Vagina (tissue), 2 donors: ENCODE measurements at regions not wholly inside any gene's neighbourhood (a gene's known extent, or its start where the extent isn't known, plus 50 kb on each side); places are given as distances from the start of the nearest gene placed in this dataset.

Experiments
- DNase-seq, 2 donors: peaks; one replicate each; pipeline ENCODE4 v3.0.0-alpha.2; 2017; ENCODE audit errors: extremely low spot score in 2 of 2
- H3K27ac ChIP-seq: fragments of 200-600 bp; sonication (generic); one replicate; pipeline ENCODE4 v1.5.1; 2019
- H3K27me3 ChIP-seq: fragments of 200-600 bp; sonication (generic); one replicate; pipeline ENCODE4 v1.5.1; 2019
- H3K36me3 ChIP-seq, 2 donors: fragments of 200-600 bp; sonication (generic); one replicate each; pipeline ENCODE4 v1.5.1; 2017 to 2019
- H3K4me1 ChIP-seq: fragments of 200-600 bp; sonication (generic); one replicate; pipeline ENCODE4 v1.5.1; 2019
- H3K4me3 ChIP-seq, 2 donors: fragments of 200-600 bp; sonication (generic); 1 replicate in 1 of 2; 2 replicates in 1 of 2; pipeline ENCODE4 v1.5.1; 2016 to 2019
- H3K9me3 ChIP-seq: fragments of 200-600 bp; sonication (generic); one replicate; pipeline ENCODE4 v1.5.1; 2019
- POLR2A ChIP-seq, 2 donors: fragments of 450-650 bp; IDR thresholded peaks; one replicate each; pipeline ENCODE4 v1.6.1; 2017; ENCODE audit warnings: antibody characterized with exemption in 2 of 2, mild to moderate bottlenecking in 2 of 2, moderate library complexity in 2 of 2
- POLR2AphosphoS5 ChIP-seq, 2 donors: sonication (generic); formaldehyde crosslinking; IDR thresholded peaks; one replicate each; pipeline ENCODE4 v1.9.0; 2017; ENCODE audit warnings: antibody characterized with exemption in 2 of 2, mild to moderate bottlenecking in 2 of 2, low read depth in 1 of 2; ENCODE audit not compliant: insufficient read depth in 1 of 2
- intact Hi-C: fragments of 100-400 bp; cut with DNase I; formaldehyde crosslinking; loops from one replicate; pipeline ENCODE4 v1.15.1; 2023
- TF ChIP-seq, protein P1 (sequence below), 3 experiments: fragments of 450-650 bp in 2 of 3; fragments of 200-600 bp in 1 of 3; sonication (generic) in 1 of 3; IDR thresholded peaks; one replicate each; pipeline ENCODE4 v1.5.1; 2017 to 2019; ENCODE audit warnings: antibody characterized with exemption in 3 of 3, mild to moderate bottlenecking in 2 of 3, moderate library complexity in 2 of 3

DNA sequence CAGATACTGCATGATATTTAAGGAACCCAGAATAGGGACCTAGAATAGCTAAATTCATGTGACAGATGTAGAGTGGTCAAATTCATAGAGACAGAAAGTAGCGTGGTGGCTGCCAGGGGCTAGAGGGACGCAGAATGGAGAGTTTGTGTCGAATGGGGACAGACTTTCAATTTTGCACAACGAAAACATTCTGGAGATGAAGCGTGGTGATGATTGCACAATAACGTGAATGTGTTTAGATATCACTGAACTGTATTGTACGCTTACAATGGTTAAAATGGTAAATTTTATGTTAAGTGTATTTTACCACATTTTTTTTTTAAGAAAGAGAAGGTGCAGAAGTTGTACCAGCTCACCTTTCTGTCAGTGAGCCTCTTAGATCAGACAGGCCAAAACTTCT is 137.8 kb upstream of the TNS3 start:
- TF ChIP-seq POLR2AphosphoS5 (IDR thresholded peaks at IDR 0.05; ENCODE audit: insufficient read depth in 1 of 2, low read depth in 1 of 2) (no peak), POLR2A (IDR thresholded peaks at IDR 0.05) (no peak)
- TF ChIP-seq, protein P1, sequence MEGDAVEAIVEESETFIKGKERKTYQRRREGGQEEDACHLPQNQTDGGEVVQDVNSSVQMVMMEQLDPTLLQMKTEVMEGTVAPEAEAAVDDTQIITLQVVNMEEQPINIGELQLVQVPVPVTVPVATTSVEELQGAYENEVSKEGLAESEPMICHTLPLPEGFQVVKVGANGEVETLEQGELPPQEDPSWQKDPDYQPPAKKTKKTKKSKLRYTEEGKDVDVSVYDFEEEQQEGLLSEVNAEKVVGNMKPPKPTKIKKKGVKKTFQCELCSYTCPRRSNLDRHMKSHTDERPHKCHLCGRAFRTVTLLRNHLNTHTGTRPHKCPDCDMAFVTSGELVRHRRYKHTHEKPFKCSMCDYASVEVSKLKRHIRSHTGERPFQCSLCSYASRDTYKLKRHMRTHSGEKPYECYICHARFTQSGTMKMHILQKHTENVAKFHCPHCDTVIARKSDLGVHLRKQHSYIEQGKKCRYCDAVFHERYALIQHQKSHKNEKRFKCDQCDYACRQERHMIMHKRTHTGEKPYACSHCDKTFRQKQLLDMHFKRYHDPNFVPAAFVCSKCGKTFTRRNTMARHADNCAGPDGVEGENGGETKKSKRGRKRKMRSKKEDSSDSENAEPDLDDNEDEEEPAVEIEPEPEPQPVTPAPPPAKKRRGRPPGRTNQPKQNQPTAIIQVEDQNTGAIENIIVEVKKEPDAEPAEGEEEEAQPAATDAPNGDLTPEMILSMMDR (IDR thresholded peaks at IDR 0.05), result no peak

DNA sequence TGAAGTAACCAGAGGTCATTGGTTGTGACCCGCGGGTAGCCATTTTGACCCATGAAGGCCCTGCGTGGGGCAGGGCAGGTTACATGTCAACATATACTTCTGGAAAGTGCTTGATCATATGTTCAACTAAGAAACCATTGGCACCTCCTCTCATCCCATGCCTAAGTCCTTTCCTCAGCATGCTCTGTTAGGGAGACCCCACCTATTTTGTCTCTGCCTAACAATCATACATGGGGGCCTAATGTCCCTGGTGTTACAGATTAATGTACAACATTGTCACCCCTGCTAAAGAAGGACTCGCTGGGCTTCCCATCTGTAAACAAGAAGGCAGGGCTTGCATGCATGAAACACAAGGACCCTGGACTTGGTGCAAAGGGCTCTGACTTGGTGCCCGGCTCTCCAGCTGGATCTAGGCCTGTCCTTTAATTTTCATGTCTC is 133.7 kb upstream of the TNS3 start:
- H3K4me3 ChIP-seq, result no peak overlapping the region

More for the DNA sequence above, 137.8 kb upstream of the TNS3 start:
- Histone ChIP-seq H3K9me3 (no peaks in the 10 kb centered on the region), H3K27me3 (no peaks in the 10 kb centered on the region), H3K4me3 (no peak overlapping the region), H3K36me3 (no peaks in the 10 kb centered on the region), H3K4me1 (no peaks in the 10 kb centered on the region), H3K27ac (no peak overlapping the region)
- no peak for DNase-seq
- intact Hi-C loops, result no loop called here

DNA sequence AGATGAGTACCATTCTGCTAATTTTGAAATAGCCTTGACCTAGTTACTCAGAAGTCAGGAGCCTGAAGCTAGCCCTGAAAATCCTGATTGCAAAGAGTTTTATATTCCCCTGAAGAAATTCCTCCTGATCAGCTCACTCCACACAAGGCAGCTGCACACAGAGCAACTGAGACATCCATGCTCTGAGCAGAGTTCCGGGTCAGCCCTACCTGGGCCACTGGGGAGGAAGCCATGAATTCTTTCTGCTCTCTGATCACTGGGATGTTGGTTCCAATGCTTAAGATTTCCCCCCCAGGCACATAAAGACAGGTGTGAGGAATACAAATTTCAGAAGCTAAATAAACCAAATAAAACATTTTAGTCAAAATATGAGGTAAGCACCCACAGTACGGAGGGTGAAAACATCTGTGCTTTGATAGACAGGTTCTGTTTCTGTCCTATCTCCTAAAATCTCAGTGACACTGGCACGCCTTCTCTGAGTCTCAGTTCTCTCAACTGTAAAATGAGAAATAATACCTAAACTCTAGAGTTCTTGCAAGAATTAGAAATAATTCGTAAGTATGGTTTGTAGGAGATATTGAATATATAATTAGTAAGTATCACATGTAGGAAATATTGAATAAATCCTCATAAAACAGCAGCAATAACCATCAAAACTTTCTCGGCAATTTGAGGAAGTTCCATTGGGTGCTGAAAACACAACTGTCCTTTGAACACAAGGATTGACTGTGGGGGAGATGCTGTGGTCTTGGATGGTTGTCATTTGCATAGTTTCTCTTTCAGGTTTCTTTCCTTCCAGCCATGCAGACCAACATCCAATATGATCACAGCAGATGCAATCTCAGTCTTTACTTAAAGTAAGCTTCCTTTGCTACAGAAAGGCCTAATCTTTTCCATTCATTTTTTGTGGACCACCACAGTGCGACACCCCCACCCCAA is 133.0 kb upstream of the TNS3 start:
- H3K27me3 ChIP-seq, result no peaks in the 10 kb centered on the region
- no peak for DNase-seq
- H3K9me3 ChIP-seq, result no peaks in the 10 kb centered on the region
- intact Hi-C loops, result no loop called here
- no peak overlapping the region for H3K4me3 ChIP-seq
- H3K27ac ChIP-seq, result no peak overlapping the region
- TF ChIP-seq POLR2AphosphoS5 (IDR thresholded peaks at IDR 0.05; ENCODE audit: insufficient read depth in 1 of 2, low read depth in 1 of 2), result no peak
- no peak for TF ChIP-seq POLR2A (IDR thresholded peaks at IDR 0.05)
- TF ChIP-seq, protein P1 (IDR thresholded peaks at IDR 0.05), result no peak
- no peaks in the 10 kb centered on the region for H3K4me1 ChIP-seq
- no peaks in the 10 kb centered on the region for H3K36me3 ChIP-seq

More for the DNA sequence above, 133.7 kb upstream of the TNS3 start:
- no peaks in the 10 kb centered on the region for H3K36me3 ChIP-seq
- no peaks in the 10 kb centered on the region for H3K9me3 ChIP-seq
- intact Hi-C loops, result no loop called here
- no peak overlapping the region for H3K27ac ChIP-seq
- TF ChIP-seq, protein P1 (IDR thresholded peaks at IDR 0.05), result no peak
- TF ChIP-seq POLR2AphosphoS5 (IDR thresholded peaks at IDR 0.05; ENCODE audit: insufficient read depth in 1 of 2, low read depth in 1 of 2) (no peak), POLR2A (IDR thresholded peaks at IDR 0.05) (no peak)
- no peak for DNase-seq
- no peaks in the 10 kb centered on the region for H3K4me1 ChIP-seq
- H3K27me3 ChIP-seq, result no peaks in the 10 kb centered on the region

DNA sequence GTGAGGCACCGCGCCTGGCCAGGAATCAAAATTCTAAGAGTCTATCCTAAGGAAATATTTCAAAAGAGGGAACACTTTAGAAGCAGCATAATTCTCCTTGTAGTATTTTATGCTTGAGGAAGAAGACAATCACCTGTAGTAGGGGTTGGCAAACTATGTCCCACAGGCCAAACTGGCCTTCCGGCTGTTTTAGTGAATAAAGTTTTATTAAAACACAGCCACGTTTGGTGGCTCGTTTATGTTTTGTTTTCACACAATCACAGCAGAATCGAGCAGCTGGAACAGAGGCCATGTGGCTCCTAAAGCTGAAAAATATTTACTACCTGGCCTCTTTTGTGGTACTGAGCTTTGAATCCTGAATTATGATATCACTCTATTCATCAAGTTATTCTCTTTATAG is 131.7 kb upstream of the TNS3 start:
- no peaks in the 10 kb centered on the region for H3K36me3 ChIP-seq
- no peak for DNase-seq
- H3K4me1 ChIP-seq, result no peaks in the 10 kb centered on the region
- TF ChIP-seq POLR2A (IDR thresholded peaks at IDR 0.05) (no peak), POLR2AphosphoS5 (IDR thresholded peaks at IDR 0.05; ENCODE audit: insufficient read depth in 1 of 2, low read depth in 1 of 2) (no peak)
- TF ChIP-seq, protein P1 (IDR thresholded peaks at IDR 0.05), result no peak
- intact Hi-C loops, result no loop called here
- H3K27ac ChIP-seq, result no peak overlapping the region
- H3K9me3 ChIP-seq, result no peaks in the 10 kb centered on the region
- H3K27me3 ChIP-seq, result no peaks in the 10 kb centered on the region
- no peak overlapping the region for H3K4me3 ChIP-seq

DNA sequence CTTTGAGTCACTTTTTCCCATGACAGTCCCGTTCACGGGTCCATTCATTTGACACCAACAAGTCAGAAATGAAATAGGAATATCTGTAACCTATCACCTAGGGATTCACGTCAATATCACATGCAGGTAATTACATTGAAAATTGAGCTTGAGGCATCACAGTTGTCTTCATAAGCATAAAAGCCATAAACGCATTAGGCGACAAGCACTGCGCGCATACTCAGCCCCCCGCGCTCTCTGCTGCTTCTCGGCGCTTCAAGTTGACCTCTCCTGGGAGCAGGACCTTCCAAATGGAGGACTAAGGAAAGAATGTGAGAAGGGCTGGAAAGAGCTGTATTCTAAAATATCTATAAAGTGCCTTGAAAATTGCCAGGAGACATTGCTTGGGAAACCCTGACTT is 130.5 kb upstream of the TNS3 start:
- no peaks in the 10 kb centered on the region for H3K36me3 ChIP-seq
- intact Hi-C loops, result no loop called here
- H3K4me1 ChIP-seq, result no peaks in the 10 kb centered on the region
- H3K27me3 ChIP-seq, result no peaks in the 10 kb centered on the region
- TF ChIP-seq POLR2AphosphoS5 (IDR thresholded peaks at IDR 0.05; ENCODE audit: insufficient read depth in 1 of 2, low read depth in 1 of 2), result no peak
- TF ChIP-seq, protein P1 (IDR thresholded peaks at IDR 0.05), result no peak
- no peak overlapping the region for H3K4me3 ChIP-seq
- no peak overlapping the region for H3K27ac ChIP-seq
- no peaks in the 10 kb centered on the region for H3K9me3 ChIP-seq
- no peak for DNase-seq
